ENCODE measurements at regions not wholly inside any gene's neighbourhood (a gene's known extent, or its start where the extent isn't known, plus 50 kb on each side); places are given as distances from the start of the nearest gene placed in this dataset.
A peak's percentile ranks its signal among the peaks of the same experiment; 100 is the strongest.

- no peak for DNase-seq (ENCODE audit: low read depth)
- no peak for TF ChIP-seq CTCF (IDR thresholded peaks at IDR 0.05; ENCODE audit: control insufficient read depth, extremely low read depth, insufficient read depth)
- no peak overlapping the region for H3K4me3 ChIP-seq (ENCODE audit: low read depth, low read length)
Observed at GRCh38 chr7:91659096-91659495, 221.4 kb downstream of the MTERF1 start.

GRCh38 chr7:91660734-91661356, 219.7 kb downstream of the MTERF1 start:
- DNase-seq (ENCODE audit: low read depth) = no peak
- no peak overlapping the region for H3K4me3 ChIP-seq (ENCODE audit: low read depth, low read length)
- no peak for TF ChIP-seq CTCF (IDR thresholded peaks at IDR 0.05; ENCODE audit: control insufficient read depth, extremely low read depth, insufficient read depth)

GRCh38 chr7:91661727-91662126, 218.8 kb downstream of the MTERF1 start:
- no peak for TF ChIP-seq CTCF (IDR thresholded peaks at IDR 0.05; ENCODE audit: control insufficient read depth, extremely low read depth, insufficient read depth)
- DNase-seq (ENCODE audit: low read depth) = no peak

GRCh38 chr7:91668217-91668616, 212.3 kb downstream of the MTERF1 start:
- no peak overlapping the region for H3K4me3 ChIP-seq (ENCODE audit: low read depth, low read length)
- TF ChIP-seq CTCF (IDR thresholded peaks at IDR 0.05; ENCODE audit: control insufficient read depth, extremely low read depth, insufficient read depth) = no peak
- DNase-seq (ENCODE audit: low read depth) = peak; percentile 21

More at GRCh38 chr7:91661727-91662126, 218.8 kb downstream of the MTERF1 start:
- H3K4me3 ChIP-seq (ENCODE audit: low read depth, low read length) = no peak overlapping the region

- no peak overlapping the region for H3K4me3 ChIP-seq (ENCODE audit: low read depth, low read length)
- TF ChIP-seq CTCF (IDR thresholded peaks at IDR 0.05; ENCODE audit: control insufficient read depth, extremely low read depth, insufficient read depth) = no peak
- no peak for DNase-seq (ENCODE audit: low read depth)
Observed at GRCh38 chr7:91671245-91671644, 209.3 kb downstream of the MTERF1 start.

- no peak overlapping the region for H3K4me3 ChIP-seq (ENCODE audit: low read depth, low read length)
- no peak for DNase-seq (ENCODE audit: low read depth)
- no peak for TF ChIP-seq CTCF (IDR thresholded peaks at IDR 0.05; ENCODE audit: control insufficient read depth, extremely low read depth, insufficient read depth)
Observed at GRCh38 chr7:91674470-91674869, 206.0 kb downstream of the MTERF1 start.

GRCh38 chr7:91681718-91682117, 198.8 kb downstream of the MTERF1 start:
- DNase-seq (ENCODE audit: low read depth) = no peak
- no peak for TF ChIP-seq CTCF (IDR thresholded peaks at IDR 0.05; ENCODE audit: control insufficient read depth, extremely low read depth, insufficient read depth)
- no peak overlapping the region for H3K4me3 ChIP-seq (ENCODE audit: low read depth, low read length)

Measured in LNCaP clone FGC (cell line).